Pancreas (tissue), 10 donors: ENCODE measurements at regions not wholly inside any gene's neighbourhood (a gene's known extent, or its start where the extent isn't known, plus 50 kb on each side); places are given as distances from the start of the nearest gene placed in this dataset.

ENCODE experiments used
- ATAC-seq, 4 donors: fragments of 200-7000 bp; cut with Tn5 transposase; one replicate each; pipeline versions ENCODE4 v1.8.0 to v1.9.1; 2020; ENCODE audit warnings: mild to moderate bottlenecking in 4 of 4, moderate library complexity in 4 of 4
- DNase-seq, 6 donors: peaks; one replicate each; pipeline ENCODE4 v3.0.0-alpha.2; 2020
- FAIRE-seq: peaks from 2 replicates; lab custom pipeline; 2012; peaks lifted over from hg19 to GRCh38; lab: Jason Lieb, UNC
- H3K27ac ChIP-seq, 4 donors: fragments of 200-600 bp; sonication (generic); 1 replicate in 3 of 4; 2 replicates in 1 of 4; pipeline versions ENCODE4 v1.5.0 to v1.8.0; 2020
- H3K27me3 ChIP-seq, 4 donors: fragments of 200-600 bp; one replicate each; pipeline ENCODE4 v1.8.0; 2021
- H3K36me3 ChIP-seq, 3 donors: fragments of 200-600 bp; sonication (generic) in 1 of 3; one replicate each; pipeline versions ENCODE4 v1.5.0 to v1.8.0; 2020 to 2021
- H3K4me1 ChIP-seq, 3 donors: fragments of 200-600 bp; one replicate each; pipeline ENCODE4 v1.8.0; 2021
- H3K4me3 ChIP-seq, 4 donors: fragments of 200-600 bp; sonication (generic) in 2 of 4; one replicate each; pipeline versions ENCODE4 v1.5.0 to v1.8.0; 2020 to 2021
- H3K9me3 ChIP-seq, 4 donors: fragments of 200-600 bp; one replicate each; pipeline ENCODE4 v1.8.0; 2021
- WGBS, 2 donors: extraction: QIAGEN DNeasy Blood & Tissue Kit; methylation state at CpG; one replicate each; pipeline ENCODE4 v1.1.7; 2013; 5-methylcytosine and 5-hydroxymethylcytosine counted together
- intact Hi-C, 3 donors: fragments of 100-400 bp; cut with DNase I; formaldehyde crosslinking; loops; one replicate each; pipeline versions ENCODE4 v1.11.1 to v1.14.2; 2022
- TF ChIP-seq, protein P1 (sequence below), 4 donors: fragments of 200-600 bp; sonication (generic) in 3 of 4; IDR thresholded peaks; one replicate each; pipeline versions ENCODE4 v1.5.0 to v1.8.0; 2021; ENCODE audit warnings: antibody characterized with exemption in 4 of 4
- donor health status: healthy with polysubstance abuse.
- donor health status: DM: no; HTN: no; CAD: no; lungs with moderate emphysema.
- donor health status: DM: no; HTN: no; CAD: no.
- donor health status: control.
- donor health status: control.
- donor health status: Bipolar disorder and iron deficiency.
- donor health status: DM: yes; HTN: yes; CAD: no.
- donor health status: DM: no; HTN: no; CAD: no.
- donor health status: DM: no; HTN: no; CAD: no.
- donor health status: DM: yes; HTN: yes; CAD: no.

DNA sequence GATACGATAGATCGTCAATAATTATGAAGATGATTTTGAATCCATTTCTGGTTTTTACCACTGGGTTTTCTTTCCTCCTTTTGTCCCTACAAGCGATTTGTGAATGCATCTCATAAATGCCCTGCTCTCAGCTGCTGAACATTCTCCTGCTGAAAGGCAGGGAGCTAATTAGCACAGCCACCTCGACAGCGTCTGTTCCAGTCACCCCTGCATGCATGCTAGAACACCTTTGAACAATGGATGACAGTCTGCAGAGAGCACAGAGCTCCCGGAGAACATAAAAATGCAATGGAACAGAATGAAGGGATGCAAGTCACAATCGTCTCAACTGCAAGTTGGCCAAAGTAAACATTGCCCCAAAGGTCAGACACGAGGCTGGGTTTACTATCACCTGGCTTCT, 105.8 kb downstream of the SLC35B3 start:
- intact Hi-C loops, result no loop called here
- no peak for ATAC-seq
- Histone ChIP-seq H3K4me3 (no peak overlapping the region), H3K4me1 (no peaks in the 10 kb centered on the region), H3K36me3 (no peaks in the 10 kb centered on the region), H3K27ac (no peak overlapping the region), H3K27me3 (no peaks in the 10 kb centered on the region), H3K9me3 (no peaks in the 10 kb centered on the region)
- FAIRE-seq, result no peak
- DNase-seq, result no peak
- 30 to 35% methylated on average over 8 of the region's 8 CpGs for WGBS, 2 donors
- TF ChIP-seq, protein P1, sequence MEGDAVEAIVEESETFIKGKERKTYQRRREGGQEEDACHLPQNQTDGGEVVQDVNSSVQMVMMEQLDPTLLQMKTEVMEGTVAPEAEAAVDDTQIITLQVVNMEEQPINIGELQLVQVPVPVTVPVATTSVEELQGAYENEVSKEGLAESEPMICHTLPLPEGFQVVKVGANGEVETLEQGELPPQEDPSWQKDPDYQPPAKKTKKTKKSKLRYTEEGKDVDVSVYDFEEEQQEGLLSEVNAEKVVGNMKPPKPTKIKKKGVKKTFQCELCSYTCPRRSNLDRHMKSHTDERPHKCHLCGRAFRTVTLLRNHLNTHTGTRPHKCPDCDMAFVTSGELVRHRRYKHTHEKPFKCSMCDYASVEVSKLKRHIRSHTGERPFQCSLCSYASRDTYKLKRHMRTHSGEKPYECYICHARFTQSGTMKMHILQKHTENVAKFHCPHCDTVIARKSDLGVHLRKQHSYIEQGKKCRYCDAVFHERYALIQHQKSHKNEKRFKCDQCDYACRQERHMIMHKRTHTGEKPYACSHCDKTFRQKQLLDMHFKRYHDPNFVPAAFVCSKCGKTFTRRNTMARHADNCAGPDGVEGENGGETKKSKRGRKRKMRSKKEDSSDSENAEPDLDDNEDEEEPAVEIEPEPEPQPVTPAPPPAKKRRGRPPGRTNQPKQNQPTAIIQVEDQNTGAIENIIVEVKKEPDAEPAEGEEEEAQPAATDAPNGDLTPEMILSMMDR (IDR thresholded peaks at IDR 0.05), result no peak

DNA sequence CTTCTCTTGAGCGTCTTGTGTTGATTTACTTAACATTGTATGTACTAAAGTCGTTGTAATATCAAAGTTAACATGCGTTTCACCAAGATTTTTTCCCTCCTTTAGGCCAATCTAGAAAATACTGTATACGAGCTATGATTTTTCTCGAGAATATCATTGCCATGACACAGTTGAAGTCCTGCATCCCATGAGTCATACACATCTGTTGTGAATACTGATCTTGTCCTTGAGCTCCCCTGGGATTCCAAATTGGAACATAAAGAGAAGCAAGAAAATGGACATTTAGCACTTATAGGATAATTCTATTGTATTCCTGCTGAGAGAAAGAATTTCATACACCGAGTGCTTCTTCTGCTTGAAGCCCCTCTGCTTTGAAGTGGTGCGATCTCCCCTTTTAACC, 109.6 kb downstream of the SLC35B3 start:
- Histone ChIP-seq H3K27me3 (no peaks in the 10 kb centered on the region), H3K9me3 (no peaks in the 10 kb centered on the region), H3K27ac (no peak overlapping the region), H3K4me1 (no peaks in the 10 kb centered on the region), H3K4me3 (no peak overlapping the region), H3K36me3 (no peaks in the 10 kb centered on the region)
- ATAC-seq (no peak), FAIRE-seq (no peak), DNase-seq (no peak)
- TF ChIP-seq, protein P1 (IDR thresholded peaks at IDR 0.05), result no peak
- WGBS, 2 donors, result 53 to 72% methylated on average over 7 of the region's 7 CpGs
- intact Hi-C loops, result no loop called here

DNA sequence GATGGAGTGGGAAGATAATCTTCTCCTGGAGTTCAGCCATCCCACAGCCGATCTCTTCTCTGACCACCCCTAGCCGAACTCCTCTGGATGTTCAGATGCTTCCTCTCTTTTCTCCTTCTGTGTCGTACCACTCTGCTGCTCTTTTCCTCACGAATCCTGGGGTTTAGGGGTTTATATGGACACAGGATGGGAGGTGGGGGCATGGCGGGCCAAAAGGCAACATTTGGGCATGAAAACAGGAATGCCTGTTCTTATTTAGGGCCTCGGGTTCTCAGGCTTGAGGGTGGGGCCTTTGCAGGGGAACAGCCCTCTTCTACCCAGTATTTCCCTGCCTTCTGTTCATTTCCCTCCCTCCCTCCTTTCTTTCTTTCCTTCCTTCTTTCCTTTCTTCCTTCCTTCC, 112.7 kb downstream of the SLC35B3 start:
- no peak for FAIRE-seq
- no peaks in the 10 kb centered on the region for H3K9me3 ChIP-seq
- TF ChIP-seq, protein P1 (IDR thresholded peaks at IDR 0.05), result no peak
- H3K4me1 ChIP-seq, result no peaks in the 10 kb centered on the region
- no peak overlapping the region for H3K4me3 ChIP-seq
- H3K27ac ChIP-seq, result no peak overlapping the region
- DNase-seq, result no peak
- 66 to 85% methylated on average over 6 of the region's 6 CpGs for WGBS, 2 donors
- H3K36me3 ChIP-seq, result no peaks in the 10 kb centered on the region
- H3K27me3 ChIP-seq, result no peaks in the 10 kb centered on the region
- no peak for ATAC-seq
- intact Hi-C loops, result no loop called here

DNA sequence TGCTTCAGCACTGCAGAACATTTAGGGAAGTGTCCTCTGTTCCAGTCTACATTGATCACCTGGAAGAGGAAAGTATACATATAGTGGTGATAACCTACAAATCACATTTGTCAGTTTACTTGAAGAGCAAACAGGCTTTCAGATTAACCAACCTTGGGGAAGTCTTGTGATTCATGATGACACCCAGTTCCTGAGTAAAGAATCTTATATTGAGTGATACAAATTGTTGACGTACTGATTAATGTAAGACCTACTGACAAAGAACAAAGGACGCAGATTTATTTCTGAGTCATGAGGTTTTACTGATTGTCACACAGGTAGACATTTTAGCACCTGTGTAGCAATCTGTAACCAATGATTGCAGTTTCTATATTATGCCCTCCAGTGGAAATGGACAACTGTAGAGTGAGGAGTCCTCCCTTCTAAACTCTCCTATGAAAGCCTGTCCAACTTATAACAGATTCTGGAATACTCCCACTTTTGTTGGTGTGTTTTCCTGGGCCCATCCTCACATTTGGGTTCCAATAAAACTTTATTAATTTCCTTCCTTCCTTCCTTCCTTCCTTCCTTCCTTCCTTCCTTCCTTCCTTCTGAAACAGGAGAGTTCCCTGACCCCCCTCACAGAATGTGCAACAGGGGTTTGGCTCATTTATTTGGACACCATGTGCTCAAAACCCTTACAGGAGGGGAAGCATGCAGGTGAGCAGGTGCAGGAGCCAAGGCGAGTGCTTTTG, 113.5 kb downstream of the SLC35B3 start:
- no peak for ATAC-seq
- Histone ChIP-seq H3K27ac (no peak overlapping the region), H3K9me3 (no peaks in the 10 kb centered on the region), H3K4me3 (no peak overlapping the region), H3K4me1 (no peaks in the 10 kb centered on the region), H3K36me3 (no peaks in the 10 kb centered on the region), H3K27me3 (no peaks in the 10 kb centered on the region)
- TF ChIP-seq, protein P1 (IDR thresholded peaks at IDR 0.05), result no peak
- intact Hi-C loops, result no loop called here
- WGBS, 2 donors, result 49 to 57% methylated on average over 3 of the region's 3 CpGs
- FAIRE-seq, result no peak
- no peak for DNase-seq

DNA sequence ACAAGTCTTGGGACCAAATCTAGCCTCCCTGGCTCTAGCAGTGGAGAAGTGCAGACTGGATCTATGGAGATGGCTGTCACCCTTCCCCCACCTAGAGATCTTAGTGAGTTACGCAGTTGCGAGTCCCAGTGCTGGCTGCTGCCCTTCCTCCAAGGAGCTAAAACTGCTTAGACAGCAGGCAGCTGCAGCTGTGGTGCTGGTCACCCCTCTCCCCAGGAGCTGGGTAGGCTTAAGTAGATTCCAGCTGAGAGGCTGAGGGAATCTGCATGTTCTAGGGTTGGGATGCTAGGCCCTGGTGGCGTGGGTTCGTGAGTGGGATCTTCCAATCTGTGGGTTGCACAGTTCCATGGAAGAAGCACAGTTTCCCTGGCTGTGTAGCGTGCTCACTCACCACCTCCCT, 120.2 kb downstream of the SLC35B3 start:
- no peak overlapping the region for H3K27ac ChIP-seq
- TF ChIP-seq, protein P1 (IDR thresholded peaks at IDR 0.05), result no peak
- no peak overlapping the region for H3K4me3 ChIP-seq
- no peaks in the 10 kb centered on the region for H3K27me3 ChIP-seq
- ATAC-seq (no peak), DNase-seq (no peak), FAIRE-seq (no peak)
- H3K36me3 ChIP-seq, result no peaks in the 10 kb centered on the region
- no peaks in the 10 kb centered on the region for H3K4me1 ChIP-seq
- 78 to 80% methylated on average over 5 of the region's 5 CpGs for WGBS, 2 donors
- no peaks in the 10 kb centered on the region for H3K9me3 ChIP-seq
- intact Hi-C loops, result no loop called here
